ENCODE measurements at regions not wholly inside any gene's neighbourhood (a gene's known extent, or its start where the extent isn't known, plus 50 kb on each side); places are given as distances from the start of the nearest gene placed in this dataset.

GRCh38 chr6:103139377-103139776 is 1720.3 kb downstream of the HACE1 start:
- intact Hi-C loops (cut with DNase I): no loop called here
- no peaks in the 10 kb centered on the region for H3K4me1 ChIP-seq (ENCODE audit: control insufficient read depth in 1 of 2, insufficient read depth in 2 of 2, low read length in 2 of 2)
- H3K36me3 ChIP-seq (ENCODE audit: control insufficient read depth in 1 of 2, insufficient read depth in 2 of 2, low read length in 1 of 2): no peaks in the 10 kb centered on the region
- H3K27me3 ChIP-seq (ENCODE audit: control insufficient read depth in 1 of 2, insufficient read depth in 2 of 2, low read length in 1 of 2): no peaks in the 10 kb centered on the region
- H3K9me3 ChIP-seq (ENCODE audit: control insufficient read depth, low read length): no peaks in the 10 kb centered on the region
- no peak overlapping the region for H3K4me3 ChIP-seq (ENCODE audit: low read length in 2 of 2)
- no peak overlapping the region for H3K27ac ChIP-seq (ENCODE audit: low read depth in 1 of 2, low read length in 2 of 2)
- DNase-seq (peak in 1 of 2 donors; percentile 43), ATAC-seq (ENCODE audit: low FRiP score) (no peak)

GRCh38 chr6:103124471-103124870 is 1731.0 kb downstream of the GRIK2 start:
- Histone ChIP-seq H3K27ac (ENCODE audit: low read depth in 1 of 2, low read length in 2 of 2) (no peak overlapping the region), H3K4me1 (ENCODE audit: control insufficient read depth in 1 of 2, insufficient read depth in 2 of 2, low read length in 2 of 2) (no peaks in the 10 kb centered on the region), H3K9me3 (ENCODE audit: control insufficient read depth, low read length) (no peaks in the 10 kb centered on the region), H3K27me3 (ENCODE audit: control insufficient read depth in 1 of 2, insufficient read depth in 2 of 2, low read length in 1 of 2) (no peaks in the 10 kb centered on the region), H3K36me3 (ENCODE audit: control insufficient read depth in 1 of 2, insufficient read depth in 2 of 2, low read length in 1 of 2) (no peaks in the 10 kb centered on the region), H3K4me3 (ENCODE audit: low read length in 2 of 2) (no peak overlapping the region)
- no peak for DNase-seq
- ATAC-seq (ENCODE audit: low FRiP score): no peak
- intact Hi-C loops (cut with DNase I): no loop called here
- WGBS, 2 donors: 78 to 82% methylated on average over 4 of the region's 4 CpGs

GRCh38 chr6:103122766-103123601 is 1729.5 kb downstream of the GRIK2 start:
- intact Hi-C loops (cut with DNase I): no loop called here

GRCh38 chr6:103119056-103119455 is 1725.5 kb downstream of the GRIK2 start:
- Histone ChIP-seq H3K27ac (ENCODE audit: low read depth in 1 of 2, low read length in 2 of 2) (no peak overlapping the region), H3K27me3 (ENCODE audit: control insufficient read depth in 1 of 2, insufficient read depth in 2 of 2, low read length in 1 of 2) (no peaks in the 10 kb centered on the region), H3K4me3 (ENCODE audit: low read length in 2 of 2) (no peak overlapping the region), H3K4me1 (ENCODE audit: control insufficient read depth in 1 of 2, insufficient read depth in 2 of 2, low read length in 2 of 2) (peaks cover 0 to 3% of the 10 kb centered on the region in 2 donors), H3K36me3 (ENCODE audit: control insufficient read depth in 1 of 2, insufficient read depth in 2 of 2, low read length in 1 of 2) (no peaks in the 10 kb centered on the region), H3K9me3 (ENCODE audit: control insufficient read depth, low read length) (no peaks in the 10 kb centered on the region)
- intact Hi-C loops (cut with DNase I): no loop called here
- WGBS, 2 donors: 72 to 79% methylated on average over 3 of the region's 3 CpGs
- ATAC-seq (ENCODE audit: low FRiP score) (no peak), DNase-seq (no peak)

More at GRCh38 chr6:103122766-103123601, 1729.5 kb downstream of the GRIK2 start:
- Histone ChIP-seq H3K9me3 (ENCODE audit: control insufficient read depth, low read length) (no peaks in the 10 kb centered on the region), H3K36me3 (ENCODE audit: control insufficient read depth in 1 of 2, insufficient read depth in 2 of 2, low read length in 1 of 2) (no peaks in the 10 kb centered on the region), H3K27me3 (ENCODE audit: control insufficient read depth in 1 of 2, insufficient read depth in 2 of 2, low read length in 1 of 2) (no peaks in the 10 kb centered on the region), H3K27ac (ENCODE audit: low read depth in 1 of 2, low read length in 2 of 2) (no peak overlapping the region), H3K4me3 (ENCODE audit: low read length in 2 of 2) (no peak overlapping the region), H3K4me1 (ENCODE audit: control insufficient read depth in 1 of 2, insufficient read depth in 2 of 2, low read length in 2 of 2) (peaks cover 0 to 3% of the 10 kb centered on the region in 2 donors)
- 34 to 35% methylated on average over 10 of the region's 10 CpGs for WGBS, 2 donors
- ATAC-seq (ENCODE audit: low FRiP score): no peak
- DNase-seq: peak; percentile 51 to 61

- DNase-seq (no peak), ATAC-seq (ENCODE audit: low FRiP score) (no peak)
- Histone ChIP-seq H3K4me1 (ENCODE audit: control insufficient read depth in 1 of 2, insufficient read depth in 2 of 2, low read length in 2 of 2) (peaks cover 0 to 3% of the 10 kb centered on the region in 2 donors), H3K27me3 (ENCODE audit: control insufficient read depth in 1 of 2, insufficient read depth in 2 of 2, low read length in 1 of 2) (no peaks in the 10 kb centered on the region), H3K4me3 (ENCODE audit: low read length in 2 of 2) (no peak overlapping the region), H3K9me3 (ENCODE audit: control insufficient read depth, low read length) (no peaks in the 10 kb centered on the region), H3K36me3 (ENCODE audit: control insufficient read depth in 1 of 2, insufficient read depth in 2 of 2, low read length in 1 of 2) (no peaks in the 10 kb centered on the region), H3K27ac (ENCODE audit: low read depth in 1 of 2, low read length in 2 of 2) (no peak overlapping the region)
- 91 to 96% methylated on average over 1 of the region's 1 CpG for WGBS, 2 donors
- intact Hi-C loops (cut with DNase I): no loop called here
These were observed 1721.1 kb downstream of the GRIK2 start for GRCh38 chr6:103114582-103114981.

- DNase-seq (no peak), ATAC-seq (ENCODE audit: low FRiP score) (no peak)
- 91 to 100% methylated on average over 1 of the region's 1 CpG for WGBS, 2 donors
- H3K4me1 ChIP-seq (ENCODE audit: control insufficient read depth in 1 of 2, insufficient read depth in 2 of 2, low read length in 2 of 2): no peaks in the 10 kb centered on the region
- H3K27ac ChIP-seq (ENCODE audit: low read depth in 1 of 2, low read length in 2 of 2): no peak overlapping the region
- intact Hi-C loops (cut with DNase I): no loop called here
- no peaks in the 10 kb centered on the region for H3K9me3 ChIP-seq (ENCODE audit: control insufficient read depth, low read length)
- no peaks in the 10 kb centered on the region for H3K27me3 ChIP-seq (ENCODE audit: control insufficient read depth in 1 of 2, insufficient read depth in 2 of 2, low read length in 1 of 2)
- no peaks in the 10 kb centered on the region for H3K36me3 ChIP-seq (ENCODE audit: control insufficient read depth in 1 of 2, insufficient read depth in 2 of 2, low read length in 1 of 2)
- H3K4me3 ChIP-seq (ENCODE audit: low read length in 2 of 2): no peak overlapping the region
These were observed 1719.9 kb downstream of the GRIK2 start for GRCh38 chr6:103113416-103113815.

GRCh38 chr6:103107985-103108384 is 1714.5 kb downstream of the GRIK2 start:
- intact Hi-C loops (cut with DNase I): no loop called here
- no peak for ATAC-seq (ENCODE audit: low FRiP score)
- Histone ChIP-seq H3K9me3 (ENCODE audit: control insufficient read depth, low read length) (no peaks in the 10 kb centered on the region), H3K4me3 (ENCODE audit: low read length in 2 of 2) (no peak overlapping the region), H3K27me3 (ENCODE audit: control insufficient read depth in 1 of 2, insufficient read depth in 2 of 2, low read length in 1 of 2) (no peaks in the 10 kb centered on the region), H3K27ac (ENCODE audit: low read depth in 1 of 2, low read length in 2 of 2) (no peak overlapping the region), H3K4me1 (ENCODE audit: control insufficient read depth in 1 of 2, insufficient read depth in 2 of 2, low read length in 2 of 2) (no peaks in the 10 kb centered on the region), H3K36me3 (ENCODE audit: control insufficient read depth in 1 of 2, insufficient read depth in 2 of 2, low read length in 1 of 2) (no peaks in the 10 kb centered on the region)
- no peak for DNase-seq

GRCh38 chr6:103105686-103106085 is 1712.2 kb downstream of the GRIK2 start:
- Histone ChIP-seq H3K36me3 (ENCODE audit: control insufficient read depth in 1 of 2, insufficient read depth in 2 of 2, low read length in 1 of 2) (no peaks in the 10 kb centered on the region), H3K9me3 (ENCODE audit: control insufficient read depth, low read length) (no peaks in the 10 kb centered on the region), H3K27me3 (ENCODE audit: control insufficient read depth in 1 of 2, insufficient read depth in 2 of 2, low read length in 1 of 2) (no peaks in the 10 kb centered on the region), H3K27ac (ENCODE audit: low read depth in 1 of 2, low read length in 2 of 2) (no peak overlapping the region), H3K4me3 (ENCODE audit: low read length in 2 of 2) (no peak overlapping the region), H3K4me1 (ENCODE audit: control insufficient read depth in 1 of 2, insufficient read depth in 2 of 2, low read length in 2 of 2) (peaks cover 0 to 4% of the 10 kb centered on the region in 2 donors)
- 74 to 81% methylated on average over 2 of the region's 2 CpGs for WGBS, 2 donors
- DNase-seq (no peak), ATAC-seq (ENCODE audit: low FRiP score) (no peak)
- intact Hi-C loops (cut with DNase I): no loop called here

- WGBS, 2 donors: 93 to 99% methylated on average over 1 of the region's 1 CpG
- no peak for DNase-seq
- ATAC-seq (ENCODE audit: low FRiP score): no peak
- H3K36me3 ChIP-seq (ENCODE audit: control insufficient read depth in 1 of 2, insufficient read depth in 2 of 2, low read length in 1 of 2): no peaks in the 10 kb centered on the region
- H3K4me1 ChIP-seq (ENCODE audit: control insufficient read depth in 1 of 2, insufficient read depth in 2 of 2, low read length in 2 of 2): peaks cover 0 to 4% of the 10 kb centered on the region in 2 donors
- no peaks in the 10 kb centered on the region for H3K9me3 ChIP-seq (ENCODE audit: control insufficient read depth, low read length)
- intact Hi-C loops (cut with DNase I): no loop called here
- no peaks in the 10 kb centered on the region for H3K27me3 ChIP-seq (ENCODE audit: control insufficient read depth in 1 of 2, insufficient read depth in 2 of 2, low read length in 1 of 2)
- no peak overlapping the region for H3K4me3 ChIP-seq (ENCODE audit: low read length in 2 of 2)
- no peak overlapping the region for H3K27ac ChIP-seq (ENCODE audit: low read depth in 1 of 2, low read length in 2 of 2)
These were observed 1707.8 kb downstream of the GRIK2 start for GRCh38 chr6:103101267-103101666.
